Esophagus mucosa (tissue), 1 donor: ENCODE measurements at regions not wholly inside any gene's neighbourhood (a gene's known extent, or its start where the extent isn't known, plus 50 kb on each side); places are given as distances from the start of the nearest gene placed in this dataset.

Experiments used
- ATAC-seq: fragments of 200-7000 bp; cut with Tn5 transposase; one replicate; pipeline ENCODE4 v1.9.1; 2020
- donor health status: DM: yes; HTN: yes; CAD: no.

DNA sequence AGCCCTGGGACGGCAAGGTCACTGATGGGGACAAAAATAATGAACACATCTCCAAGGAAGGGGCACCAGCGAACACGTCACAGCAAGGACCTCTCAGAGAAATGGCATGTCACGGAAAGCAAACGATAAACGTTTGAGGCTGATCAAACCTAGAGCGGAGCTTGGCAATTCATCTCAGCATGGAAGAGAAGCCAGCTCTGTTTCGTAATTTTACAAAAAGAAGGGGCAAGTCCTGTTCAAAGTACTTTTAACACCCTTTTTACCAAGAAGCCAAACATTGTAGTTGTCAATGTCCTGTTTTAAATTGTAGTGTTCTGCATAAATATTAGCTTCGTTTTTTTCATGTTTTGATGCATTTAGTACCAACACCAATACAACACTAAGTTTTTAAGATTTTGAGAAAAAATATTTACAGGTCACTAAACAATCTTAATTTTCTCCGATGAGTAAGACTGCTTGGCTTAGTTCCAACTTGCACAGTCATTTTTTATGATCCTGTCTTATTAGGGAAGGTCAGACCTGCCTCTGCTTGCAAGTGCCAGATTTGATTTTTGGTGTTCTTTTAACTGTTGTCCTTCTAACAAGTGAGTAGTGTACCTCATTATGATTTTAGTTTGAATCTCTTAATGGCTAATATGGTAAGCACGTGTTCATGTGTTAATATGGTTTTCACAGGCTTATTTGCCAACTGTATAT is 818.5 kb upstream of the SALL3 start:
- ATAC-seq = peak; percentile 76

DNA sequence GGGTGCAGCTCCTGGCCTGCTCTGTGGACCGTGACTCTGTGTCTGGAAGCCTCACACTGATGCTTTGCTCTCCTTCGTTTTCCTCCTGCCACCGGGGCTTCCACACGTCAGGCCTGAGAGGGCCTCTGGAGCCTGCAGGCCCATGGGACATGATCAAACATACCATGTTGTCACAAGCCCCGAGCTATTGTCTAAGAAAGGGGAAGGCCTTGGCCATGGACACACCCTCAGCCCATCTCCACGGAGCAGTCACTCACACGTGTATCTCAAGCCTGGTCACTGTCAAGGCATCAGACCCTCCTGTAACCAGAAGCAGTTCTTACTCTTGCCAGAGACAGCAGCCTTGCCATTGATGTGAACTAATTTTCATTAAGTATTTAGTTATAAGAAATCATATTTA is 814.1 kb upstream of the SALL3 start:
- no peak for ATAC-seq

DNA sequence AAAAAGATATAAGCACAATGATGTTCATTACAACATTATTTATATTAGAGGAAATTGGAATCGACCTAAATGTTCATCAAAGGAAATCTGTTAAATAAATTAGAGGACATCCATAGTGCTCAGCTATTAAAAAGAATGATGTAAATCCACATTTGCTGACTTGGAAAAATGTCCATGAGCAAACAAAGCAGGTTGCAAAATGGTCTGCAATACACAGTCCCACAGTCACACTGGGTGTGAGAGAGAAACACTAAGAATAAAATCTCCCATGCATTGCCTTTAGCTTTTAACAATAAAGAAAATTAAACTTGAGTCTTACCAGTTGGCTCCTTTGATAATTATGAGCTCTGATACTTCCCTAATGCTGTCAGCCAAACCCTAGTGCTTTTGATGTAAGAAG is 811.1 kb upstream of the SALL3 start:
- no peak for ATAC-seq

DNA sequence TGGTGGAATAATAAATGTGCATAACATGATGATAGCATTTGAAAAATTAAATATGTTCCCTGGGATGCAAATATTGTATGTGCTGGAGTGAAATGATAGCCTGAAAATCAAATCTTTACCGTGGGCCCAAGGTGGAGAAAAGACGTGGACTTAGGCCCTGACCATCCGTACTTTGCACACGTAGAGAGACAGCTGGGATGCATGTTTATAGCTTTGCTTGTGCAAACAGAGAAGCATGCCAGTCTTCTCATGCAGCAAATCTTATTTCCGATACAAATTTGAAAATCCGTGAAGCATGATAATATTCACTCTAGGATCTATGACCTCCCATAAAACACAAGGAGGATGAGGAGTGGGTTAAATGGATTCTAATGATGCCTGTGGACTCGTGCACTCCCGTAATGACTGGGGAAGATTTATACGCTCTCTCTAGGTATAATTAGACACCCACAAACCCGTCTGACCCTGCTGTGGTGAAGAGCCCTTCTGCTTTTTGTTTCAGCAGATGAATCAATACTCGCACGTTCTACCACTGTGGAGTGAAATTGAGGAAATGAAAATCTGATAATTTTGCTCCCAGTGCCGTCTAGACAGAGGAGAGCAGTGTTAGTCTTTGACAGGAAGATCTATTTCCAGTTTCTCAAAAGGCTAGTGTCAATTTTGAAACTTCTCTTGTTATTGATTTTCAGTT is 810.3 kb upstream of the SALL3 start:
- no peak for ATAC-seq

DNA sequence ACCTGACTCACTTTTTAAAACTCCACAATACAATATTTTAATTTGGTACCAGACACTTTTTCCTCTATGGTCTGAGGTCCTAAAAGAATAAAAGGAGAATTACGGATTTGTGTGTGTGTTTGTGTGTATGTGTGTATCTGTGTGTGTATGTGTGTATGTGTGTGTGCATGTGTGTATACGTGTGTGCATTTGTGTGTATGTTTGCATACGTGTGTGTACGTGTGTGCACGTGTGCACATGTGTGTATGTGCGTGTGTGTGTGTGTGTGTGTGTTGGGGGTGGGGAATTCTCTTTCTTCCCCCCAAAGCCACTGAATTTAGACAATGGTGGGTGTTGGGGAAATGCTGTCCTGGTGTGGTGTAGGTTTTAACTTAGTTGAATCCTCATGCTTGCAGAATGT is 807.7 kb upstream of the SALL3 start:
- ATAC-seq = no peak

DNA sequence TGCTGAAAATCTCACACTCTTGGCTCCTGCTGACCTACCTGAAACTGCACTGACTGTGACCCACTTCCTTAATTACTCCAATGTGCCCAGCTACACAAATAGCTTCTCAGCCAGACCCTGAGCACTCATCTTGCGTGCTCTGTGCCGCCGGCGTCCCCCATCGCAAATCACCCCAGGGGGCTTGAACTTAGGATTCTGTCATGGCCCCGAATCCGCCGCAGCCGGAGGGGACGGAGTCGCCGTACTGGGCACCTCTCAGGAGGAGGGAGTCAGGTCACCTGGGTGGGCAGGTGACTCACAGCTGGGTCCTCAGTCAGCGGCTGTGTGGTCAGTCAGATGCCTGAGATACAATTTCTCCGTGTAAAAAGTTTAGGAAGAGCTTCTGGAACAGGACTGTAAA is 804.9 kb upstream of the SALL3 start:
- ATAC-seq = no peak

DNA sequence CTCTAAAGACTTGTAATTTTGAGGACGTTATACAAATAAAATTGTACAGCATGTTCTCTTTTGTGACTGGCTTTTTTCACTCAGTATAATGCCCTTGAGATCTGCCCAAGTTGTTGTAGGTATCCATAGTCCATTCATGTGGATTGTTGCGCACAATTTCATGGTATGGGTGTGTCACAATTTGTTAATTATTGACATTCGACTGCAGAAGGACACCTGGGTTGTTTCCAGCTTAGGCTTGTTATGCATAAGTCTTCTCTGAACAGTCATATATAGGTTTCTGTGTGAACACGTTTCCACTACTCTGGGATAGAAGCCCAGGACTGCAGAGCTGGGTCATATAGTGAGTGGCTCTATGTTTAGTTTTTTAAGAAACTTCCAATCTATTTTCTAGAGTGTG is 800.8 kb upstream of the SALL3 start:
- ATAC-seq = peak; percentile 63

DNA sequence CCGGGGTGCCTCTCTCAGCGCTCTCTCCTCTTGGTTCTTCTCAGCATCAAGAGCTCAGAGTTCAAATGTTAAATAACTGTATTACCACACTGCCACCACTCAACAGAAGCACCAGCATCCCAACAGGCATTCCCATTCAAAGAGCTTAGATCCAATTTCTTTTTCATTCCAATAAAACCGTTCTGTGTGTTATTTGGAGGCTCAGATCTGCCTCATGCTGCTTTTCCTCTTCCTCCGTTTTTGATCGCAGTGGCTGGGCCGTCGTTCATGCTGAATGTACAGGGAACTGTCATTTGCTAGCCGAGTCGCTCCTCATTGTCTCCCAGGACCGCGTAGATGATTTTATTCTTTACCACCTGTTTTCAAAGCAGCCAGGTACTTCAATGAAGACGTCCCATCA is 798.9 kb upstream of the SALL3 start:
- ATAC-seq = no peak

DNA sequence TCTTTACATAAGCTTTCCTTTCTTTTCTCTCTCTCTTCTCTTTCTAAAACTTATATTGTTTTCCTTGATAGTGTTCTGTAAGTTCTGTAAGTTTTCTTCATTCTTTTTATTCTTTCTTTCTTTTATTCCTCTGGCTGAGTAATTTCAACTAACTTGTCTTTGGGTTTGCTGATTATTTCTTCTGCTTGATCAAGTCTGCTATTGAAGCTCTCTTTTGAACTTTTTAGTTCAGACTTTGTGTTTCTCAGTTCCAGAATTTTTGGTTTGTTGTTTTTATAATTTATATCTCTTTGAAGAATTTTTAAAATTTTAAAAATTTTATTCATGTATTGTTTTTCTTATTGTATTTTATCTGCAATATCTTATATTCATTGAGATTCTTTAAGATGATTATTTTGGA is 795.8 kb upstream of the SALL3 start:
- no peak for ATAC-seq

DNA sequence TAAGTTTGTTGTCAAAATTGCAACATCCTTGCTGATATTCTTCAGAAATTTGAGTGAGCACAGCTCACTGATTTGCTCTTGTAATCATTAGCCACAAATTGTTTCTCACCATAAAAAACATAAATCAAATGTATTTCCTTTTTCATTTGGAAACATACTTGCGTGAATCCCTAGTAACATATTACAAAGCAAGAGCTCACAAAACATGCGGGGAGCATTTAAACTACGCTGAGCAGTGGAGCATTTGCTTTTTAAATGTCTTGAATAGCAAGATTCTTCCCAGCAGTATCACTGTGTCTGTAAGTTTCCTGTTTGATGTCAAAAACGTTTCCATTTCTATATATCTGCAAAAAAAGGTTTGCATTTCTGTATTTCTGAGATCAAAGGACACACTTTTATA is 788.3 kb upstream of the SALL3 start:
- no peak for ATAC-seq

DNA sequence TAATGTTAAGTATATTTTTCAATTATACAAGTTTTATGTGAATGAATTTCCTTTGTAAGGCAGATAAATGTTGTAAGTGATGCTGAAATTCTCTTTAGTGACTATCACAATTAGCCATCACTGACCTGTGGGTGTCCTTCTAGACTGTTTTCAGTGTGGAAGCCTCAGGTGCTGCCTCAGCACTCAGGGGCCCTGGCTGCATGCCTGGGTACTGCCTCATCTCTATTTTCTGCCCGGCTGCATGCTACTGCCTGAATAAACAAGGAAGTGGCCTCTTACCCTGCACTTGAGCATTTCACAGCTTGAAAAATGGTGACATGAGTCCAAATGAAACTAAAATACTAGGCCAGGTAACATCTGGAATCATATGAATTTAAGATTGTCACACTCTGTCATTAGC is 787.6 kb upstream of the SALL3 start:
- peak; percentile 88 for ATAC-seq

DNA sequence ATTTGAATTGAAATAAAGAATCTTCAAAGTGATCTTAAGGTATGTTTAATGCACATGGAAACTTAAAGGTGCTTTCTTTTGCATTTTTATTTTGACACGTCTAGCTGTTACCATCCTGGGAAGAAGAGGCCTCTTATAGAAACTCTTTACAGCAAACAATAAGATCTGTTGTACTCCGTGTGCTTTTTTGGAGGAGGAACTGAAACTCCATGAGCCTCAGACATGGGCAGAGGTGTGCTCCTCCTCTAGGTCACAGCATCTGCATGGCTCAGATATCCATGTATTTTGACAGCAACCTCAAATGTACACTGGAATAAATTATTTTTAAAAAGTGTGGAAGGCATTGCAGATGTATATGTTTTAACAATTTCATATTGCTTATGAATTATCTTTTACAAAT is 783.3 kb upstream of the SALL3 start:
- ATAC-seq = no peak

DNA sequence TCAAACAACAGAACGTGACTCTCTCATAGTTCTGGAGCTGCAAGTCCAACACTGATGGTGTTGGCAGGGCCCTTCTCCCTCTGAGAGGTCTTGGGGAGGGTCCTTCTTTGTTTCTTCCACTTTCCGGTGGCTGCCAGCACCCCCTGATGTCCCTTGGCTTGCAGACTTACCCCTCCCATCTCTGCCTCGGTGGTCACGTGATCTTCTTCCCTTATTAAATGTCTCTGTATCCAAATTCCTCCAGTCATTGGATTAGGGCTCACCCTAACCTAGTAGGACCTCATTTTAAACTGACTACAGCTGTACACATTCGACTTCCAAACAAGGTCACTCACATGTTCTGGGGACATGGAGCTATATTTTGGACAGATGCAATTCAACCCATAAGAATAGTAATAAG is 780.6 kb upstream of the SALL3 start:
- no peak for ATAC-seq

DNA sequence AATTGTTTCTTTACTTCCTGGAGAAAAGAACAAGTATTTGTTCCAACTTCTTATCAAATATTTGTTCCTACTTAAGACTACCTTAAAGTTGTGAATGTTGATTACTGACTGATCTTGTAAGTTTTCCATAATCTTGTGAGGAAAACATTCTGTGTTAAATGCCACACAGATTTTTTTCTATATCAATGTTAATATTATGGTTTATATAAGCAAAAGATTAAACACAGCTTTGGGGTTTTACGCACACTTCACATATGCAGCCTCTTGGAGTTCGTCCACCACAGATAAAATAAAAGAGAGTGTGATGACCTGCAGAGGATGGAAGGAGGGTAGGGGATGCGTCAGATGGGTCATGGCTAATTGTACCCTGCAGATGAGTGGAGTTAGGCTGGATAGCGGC is 780.0 kb upstream of the SALL3 start:
- ATAC-seq = no peak

DNA sequence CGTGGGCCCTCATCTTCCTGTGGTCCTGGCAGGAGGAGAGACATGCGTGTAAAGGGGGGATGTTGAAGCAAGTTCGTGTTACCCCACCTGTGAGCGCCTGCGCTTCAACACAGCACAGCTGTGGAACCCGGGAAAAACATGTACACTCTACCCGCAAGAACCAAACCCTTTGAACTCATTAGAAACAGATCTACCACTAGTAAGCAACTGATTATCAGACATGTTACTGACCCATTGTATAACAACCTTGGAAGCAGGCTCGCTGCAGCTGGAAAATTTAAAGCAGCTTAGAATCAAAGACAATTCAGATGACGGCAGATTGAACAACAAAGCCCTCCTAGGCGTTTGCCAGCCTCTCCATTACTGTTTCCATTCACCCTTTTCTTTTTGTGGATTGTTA is 771.7 kb upstream of the SALL3 start:
- ATAC-seq = no peak

DNA sequence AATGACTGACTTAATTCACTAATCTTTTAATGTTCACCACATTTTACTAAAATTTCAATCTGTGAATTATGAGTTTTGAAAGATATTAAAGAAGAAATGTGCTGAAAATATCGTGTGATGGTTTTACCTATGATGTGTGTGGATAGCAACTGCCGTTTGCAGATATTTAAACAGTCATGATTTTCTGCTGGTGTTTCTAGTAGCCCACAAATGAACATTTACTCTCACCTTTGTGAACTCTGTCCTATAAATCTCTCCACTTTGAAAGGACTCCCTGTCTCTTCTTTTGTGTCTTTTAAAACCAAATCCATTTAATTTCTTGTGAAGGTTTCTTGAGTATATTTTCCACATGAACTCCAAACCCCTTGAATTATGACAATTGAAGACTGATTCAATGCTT is 771.2 kb upstream of the SALL3 start:
- ATAC-seq = no peak

DNA sequence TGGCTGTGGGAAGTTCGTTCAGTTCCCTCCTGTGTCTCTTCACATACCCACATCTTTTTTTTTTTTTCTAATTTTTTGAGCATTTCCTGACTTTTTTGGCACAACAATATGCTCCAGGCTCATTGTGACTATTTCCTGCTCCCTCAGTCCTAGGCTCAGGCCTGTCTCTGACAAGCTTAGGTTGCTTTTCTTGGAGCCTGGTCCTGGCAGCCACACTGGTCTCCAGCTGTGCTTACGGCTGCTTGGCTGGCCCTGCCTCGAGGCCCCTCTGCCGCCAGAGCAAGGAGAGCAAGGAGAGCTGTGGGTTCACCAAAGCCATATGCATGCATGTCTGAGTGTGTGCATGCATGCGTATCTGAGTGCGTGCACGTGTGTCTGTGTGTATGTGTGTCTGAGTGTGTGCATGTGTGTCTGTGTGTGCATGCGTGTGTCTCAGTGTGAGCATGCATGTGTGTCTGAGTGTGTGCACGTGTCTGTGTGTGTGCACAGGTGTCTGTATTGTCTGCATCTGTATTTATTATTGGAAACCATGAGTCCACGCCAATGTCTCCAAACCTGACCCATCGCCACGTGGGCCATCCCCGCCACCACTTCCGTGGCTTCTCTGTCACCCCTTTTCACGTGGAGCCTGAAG is 766.1 kb upstream of the SALL3 start:
- no peak for ATAC-seq

DNA sequence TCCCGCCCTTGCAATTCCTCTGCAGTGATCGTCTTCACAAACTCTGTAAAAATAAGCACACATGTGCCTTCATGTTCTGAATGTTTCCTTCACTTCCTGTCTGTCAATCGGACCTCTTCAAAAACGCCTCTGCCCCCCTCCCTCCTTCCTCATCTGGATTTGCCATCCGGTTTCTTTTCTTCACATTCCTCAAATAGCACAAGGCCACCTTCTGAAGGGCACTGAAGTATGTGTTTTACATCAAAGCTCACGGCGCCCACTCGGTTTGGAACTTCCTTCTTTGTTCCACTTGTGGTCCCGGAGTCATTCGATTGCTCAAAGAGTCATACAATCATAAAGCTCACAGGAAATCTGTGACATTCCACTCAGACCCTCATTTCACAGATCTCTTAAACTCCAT is 758.1 kb upstream of the SALL3 start:
- no peak for ATAC-seq

DNA sequence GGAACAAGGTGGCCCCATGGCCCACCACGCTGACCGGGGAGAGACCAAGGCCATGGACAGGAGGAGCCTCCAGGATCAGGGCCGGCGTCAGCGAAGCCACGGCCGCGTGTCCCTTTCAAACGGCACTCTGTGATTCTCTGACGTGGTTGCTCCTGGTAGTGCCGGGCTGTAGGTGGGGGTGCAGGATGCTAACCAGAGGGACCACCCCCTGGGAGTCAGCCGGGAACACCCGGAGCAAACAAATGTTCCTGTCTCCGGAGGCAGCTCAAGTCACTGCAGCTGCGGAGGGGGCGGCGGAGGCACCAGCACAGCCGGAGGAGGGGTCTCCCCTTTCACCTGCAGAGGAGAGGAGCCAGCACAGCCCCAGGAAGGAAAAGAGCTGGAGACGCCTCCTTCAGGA is 750.6 kb upstream of the SALL3 start:
- no peak for ATAC-seq

DNA sequence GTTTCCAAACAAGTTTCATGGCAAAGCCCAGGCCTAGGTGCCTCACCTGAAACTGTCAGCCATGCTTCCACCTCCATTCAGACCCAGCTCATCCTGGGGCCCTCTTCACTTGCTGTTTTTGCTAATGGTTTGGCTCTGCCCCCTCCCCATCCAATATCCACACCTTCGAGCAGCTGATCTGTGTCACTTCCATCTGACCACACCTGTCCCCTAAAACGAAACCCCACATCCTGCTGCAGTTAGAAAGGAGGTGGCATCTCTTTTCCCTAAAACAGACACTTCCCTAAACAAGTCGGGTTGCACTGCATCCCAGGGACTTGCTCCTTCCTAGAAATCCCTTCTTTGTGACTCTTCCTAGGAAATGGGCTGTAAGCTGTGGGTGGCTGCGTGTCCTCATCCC is 748.7 kb upstream of the SALL3 start:
- ATAC-seq = no peak

DNA sequence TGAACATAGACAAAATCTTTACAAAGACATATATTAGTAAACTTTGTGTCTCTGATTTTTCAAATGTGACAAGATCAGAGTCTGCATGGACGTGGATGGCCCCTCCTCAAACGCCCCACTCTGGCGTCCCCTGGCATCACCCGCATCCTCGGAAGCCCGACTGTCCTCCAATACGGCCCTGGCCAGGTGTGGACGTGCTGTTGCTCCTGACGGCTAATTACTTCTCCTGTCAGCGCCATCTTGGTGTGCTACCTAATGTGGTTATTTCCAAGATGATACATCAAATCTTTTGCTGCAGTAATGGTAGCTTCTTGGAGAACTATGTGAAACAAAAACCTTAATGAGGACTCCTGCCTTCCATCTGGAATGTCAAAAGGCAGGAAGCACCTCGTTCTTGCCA is 747.4 kb upstream of the SALL3 start:
- ATAC-seq = no peak

DNA sequence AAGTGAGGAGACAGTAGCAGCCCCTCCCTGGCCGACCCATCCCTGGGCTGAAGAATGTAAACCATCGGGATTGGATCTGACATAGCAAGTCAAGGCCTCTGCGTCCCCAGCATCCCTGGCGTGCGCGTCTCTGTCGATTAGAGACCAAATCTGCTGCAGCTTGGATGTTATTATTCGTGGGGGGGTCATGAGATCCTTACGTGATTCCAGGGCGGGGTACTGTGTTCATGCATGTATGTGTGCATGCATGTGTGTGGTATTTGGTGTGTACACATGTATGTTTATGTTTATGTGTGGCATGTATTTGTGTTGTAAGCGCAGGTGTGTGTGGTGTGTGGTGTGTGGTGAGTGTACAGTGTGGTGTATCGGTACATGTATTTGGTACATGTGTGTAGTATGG is 741.8 kb upstream of the SALL3 start:
- ATAC-seq = no peak

DNA sequence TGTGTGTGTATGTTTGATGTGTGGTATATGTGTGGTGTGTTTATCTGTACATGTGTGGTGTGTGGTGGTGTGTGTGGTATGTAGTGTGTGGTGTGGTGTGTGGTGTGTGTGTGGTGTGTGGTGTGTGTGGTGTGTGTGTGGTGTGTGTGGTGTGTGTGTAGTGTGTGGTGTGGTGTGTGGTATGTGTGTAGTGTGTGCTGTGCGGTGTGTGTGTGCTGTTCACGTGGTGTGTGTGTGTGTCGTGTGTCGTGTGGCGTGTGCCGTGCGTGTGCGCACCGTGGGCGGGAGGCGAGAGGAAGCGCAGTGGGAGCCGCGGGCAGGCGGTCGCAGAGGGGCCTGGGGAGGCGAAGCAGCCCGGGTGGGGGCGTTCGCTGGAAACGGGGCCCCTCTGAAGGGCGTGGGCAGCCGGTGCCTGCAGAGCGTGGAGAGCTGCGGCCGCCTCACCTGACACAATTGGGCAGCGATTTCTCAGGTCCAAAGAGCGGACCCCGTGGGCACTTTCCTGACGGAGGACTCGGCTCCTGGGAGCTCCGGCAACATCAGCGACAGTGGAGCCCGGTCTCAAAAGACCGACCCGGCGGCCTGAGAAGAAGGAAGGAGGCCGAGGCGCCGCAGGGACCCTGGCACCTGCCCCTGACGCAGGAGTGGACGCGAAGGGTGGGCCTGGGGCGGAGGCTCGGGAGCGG is 741.1 kb upstream of the SALL3 start:
- ATAC-seq = peak; percentile 32

DNA sequence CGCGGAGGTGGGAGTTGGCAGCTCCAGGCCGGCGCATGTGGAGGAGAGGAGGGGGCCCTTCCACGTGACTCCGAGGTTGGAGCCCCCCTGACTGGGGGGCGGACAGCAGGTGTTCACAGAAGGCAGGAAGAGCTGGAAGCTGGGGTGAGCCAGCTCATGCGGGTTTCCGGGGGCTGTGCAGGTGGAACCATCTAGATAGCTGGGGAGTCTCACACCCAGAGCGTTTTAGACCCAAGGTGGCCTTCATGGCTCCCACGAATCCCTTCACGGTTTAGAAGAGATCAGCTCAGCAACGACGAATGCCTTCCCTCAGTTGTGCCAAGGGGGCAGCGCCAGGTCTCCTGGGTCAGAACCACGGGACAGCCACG is 740.5 kb upstream of the SALL3 start:
- ATAC-seq = no peak
